Chondrocyte (in vitro differentiated cells): ENCODE measurements at regions not wholly inside any gene's neighbourhood (a gene's known extent, or its start where the extent isn't known, plus 50 kb on each side); places are given as distances from the start of the nearest gene placed in this dataset.

Source experiments
- DNase-seq: peaks from one replicate; pipeline ENCODE4 v3.0.0; 2021; ENCODE audit warnings: mixed read lengths, low spot score
- H3K27ac Mint-ChIP-seq: one replicate; pipeline ENCODE4 v1.8.0; 2021; ENCODE audit warnings: mild to moderate bottlenecking, moderate library complexity, mixed read lengths; ENCODE audit not compliant: unreplicated experiment
- H3K27me3 Mint-ChIP-seq: 2 replicates; pipeline ENCODE4 v1.8.0; 2021; ENCODE audit warnings: low read depth, mixed read lengths
- H3K36me3 Mint-ChIP-seq: 2 replicates; pipeline ENCODE4 v1.8.0; 2021; ENCODE audit warnings: low read depth, mixed read lengths
- H3K4me1 Mint-ChIP-seq: 2 replicates; pipeline ENCODE4 v1.8.0; 2021; ENCODE audit warnings: low read depth, mild to moderate bottlenecking, mixed read lengths
- H3K4me3 Mint-ChIP-seq: one replicate; pipeline ENCODE4 v1.8.0; 2021; ENCODE audit warnings: mild to moderate bottlenecking, moderate library complexity, mixed read lengths; ENCODE audit not compliant: unreplicated experiment
- H3K9me3 Mint-ChIP-seq: 2 replicates; pipeline ENCODE4 v1.8.0; 2021; ENCODE audit warnings: low read depth, mixed read lengths
- CTCF ChIP-seq: fragments of 200-600 bp; sonication (generic); IDR thresholded peaks from 2 replicates; pipeline ENCODE4 v1.5.0; 2021; ENCODE audit warnings: antibody characterized with exemption, mild to moderate bottlenecking, moderate library complexity

GRCh38 chr16:73482310-73482709 lies 434.4 kb upstream of the ZFHX3 start:
- Mint-ChIP-seq H3K4me3 (no peak overlapping the region), H3K27ac (no peak overlapping the region), H3K4me1 (no peaks in the 10 kb centered on the region), H3K9me3 (peaks cover 2% of the 10 kb centered on the region), H3K27me3 (peaks cover 30% of the 10 kb centered on the region), H3K36me3 (no peaks in the 10 kb centered on the region)
- no peak for DNase-seq
- no peak for TF ChIP-seq CTCF

- H3K4me3 Mint-ChIP-seq = no peak overlapping the region
- H3K4me1 Mint-ChIP-seq = no peaks in the 10 kb centered on the region
- no peak for TF ChIP-seq CTCF
- H3K36me3 Mint-ChIP-seq = no peaks in the 10 kb centered on the region
- H3K27me3 Mint-ChIP-seq = peaks cover 22% of the 10 kb centered on the region
- no peak for DNase-seq
- H3K27ac Mint-ChIP-seq = no peak overlapping the region
- H3K9me3 Mint-ChIP-seq = peaks cover 2% of the 10 kb centered on the region
These were observed 432.5 kb upstream of the ZFHX3 start for GRCh38 chr16:73480381-73480780.

GRCh38 chr16:73473713-73474112 lies 425.8 kb upstream of the ZFHX3 start:
- Mint-ChIP-seq H3K4me3 (no peak overlapping the region), H3K36me3 (no peaks in the 10 kb centered on the region), H3K4me1 (no peaks in the 10 kb centered on the region), H3K9me3 (no peaks in the 10 kb centered on the region), H3K27ac (no peak overlapping the region), H3K27me3 (peaks cover 27% of the 10 kb centered on the region)
- no peak for DNase-seq
- no peak for TF ChIP-seq CTCF

- peaks cover 1% of the 10 kb centered on the region for H3K36me3 Mint-ChIP-seq
- no peak for TF ChIP-seq CTCF
- peaks cover 63% of the 10 kb centered on the region for H3K27me3 Mint-ChIP-seq
- H3K4me1 Mint-ChIP-seq = no peaks in the 10 kb centered on the region
- peaks cover 24% of the 10 kb centered on the region for H3K9me3 Mint-ChIP-seq
- no peak for DNase-seq
- no peak overlapping the region for H3K4me3 Mint-ChIP-seq
- H3K27ac Mint-ChIP-seq = no peak overlapping the region
These were observed 416.9 kb upstream of the ZFHX3 start for GRCh38 chr16:73464834-73465233.

- no peak overlapping the region for H3K4me3 Mint-ChIP-seq
- no peaks in the 10 kb centered on the region for H3K4me1 Mint-ChIP-seq
- H3K9me3 Mint-ChIP-seq = peaks cover 17% of the 10 kb centered on the region
- H3K27ac Mint-ChIP-seq = no peak overlapping the region
- DNase-seq = no peak
- peaks cover 34% of the 10 kb centered on the region for H3K27me3 Mint-ChIP-seq
- H3K36me3 Mint-ChIP-seq = peaks cover 1% of the 10 kb centered on the region
- no peak for TF ChIP-seq CTCF
These were observed 411.7 kb upstream of the ZFHX3 start for GRCh38 chr16:73459586-73459985.
